SK-N-SH (cell line): ENCODE measurements at regions not wholly inside any gene's neighbourhood (a gene's known extent, or its start where the extent isn't known, plus 50 kb on each side); places are given as distances from the start of the nearest gene placed in this dataset.

ENCODE experiments used
- CTCF ChIA-PET: fragments of 300-600, 350-600 bp; formaldehyde crosslinking; extraction: SDS; loops from one replicate; lab custom pipeline; 2021; lab: Yijun Ruan, JAX
- POLR2A ChIA-PET: fragments of 350-600 bp; sonication (Branson Sonifier 250); formaldehyde crosslinking; extraction: SDS; loops from one replicate; lab custom pipeline; 2020; ENCODE audit warnings: antibody characterized with exemption, inconsistent platforms; lab: Yijun Ruan, JAX
- DNase-seq: peaks from one replicate; pipeline ENCODE4 v3.0.0; 2012
- H2AFZ ChIP-seq: fragments of 200-600 bp; sonication (generic); 2 replicates; pipeline ENCODE4 v1.8.1; 2016; ENCODE audit warnings: antibody characterized with exemption, mild to moderate bottlenecking, low read depth
- H3F3A ChIP-seq: fragments of 200-600 bp; sonication (generic); replicated peaks from 2 replicates; pipeline ENCODE3; 2016; ENCODE audit warnings: antibody characterized with exemption, mild to moderate bottlenecking; ENCODE audit not compliant: insufficient read depth
- H3K27ac ChIP-seq, 2 experiments: fragments of 200-500 bp in 1 of 2; fragments of 200-600 bp in 1 of 2; sonication (Bioruptor generic) in 1 of 2; sonication (generic), shearing (Covaris generic) in 1 of 2; 2 replicates each; pipeline versions ENCODE4 v1.5.1 to v1.6.1; 2014 to 2016; ENCODE audit warnings: low read depth in 2 of 2, inconsistent platforms in 1 of 2, low read length in 1 of 2, mild to moderate bottlenecking in 1 of 2, mixed read lengths in 1 of 2
- H3K27me3 ChIP-seq: fragments of 200-600 bp; sonication (generic), shearing (Covaris generic); 2 replicates; pipeline ENCODE4 v1.6.1; 2016; ENCODE audit warnings: mixed run types; ENCODE audit not compliant: insufficient read depth
- H3K36me3 ChIP-seq, 2 experiments: fragments of 200-500 bp in 1 of 2; fragments of 200-600 bp in 1 of 2; sonication (Bioruptor generic) in 1 of 2; sonication (generic) in 1 of 2; replicated peaks in 1 of 2; 2 replicates each; pipeline versions ENCODE3 to v1.5.1; 2014 to 2016; ENCODE audit warnings: low read length in 1 of 2, mild to moderate bottlenecking in 1 of 2; ENCODE audit not compliant: insufficient read depth in 2 of 2, control insufficient read depth in 1 of 2
- H3K4me1 ChIP-seq, 2 experiments: fragments of 200-500 bp in 1 of 2; fragments of 200-600 bp in 1 of 2; sonication (Bioruptor generic) in 1 of 2; sonication (generic), shearing (Covaris generic) in 1 of 2; 2 replicates each; pipeline versions ENCODE4 v1.5.1 to v1.6.1; 2014 to 2016; ENCODE audit warnings: low read depth in 1 of 2, low read length in 1 of 2, mixed run types in 1 of 2; ENCODE audit not compliant: insufficient read depth in 2 of 2, control insufficient read depth in 1 of 2
- H3K4me2 ChIP-seq: fragments of 200-600 bp; sonication (generic), shearing (Covaris generic); 2 replicates; pipeline ENCODE4 v1.6.1; 2017; ENCODE audit warnings: mixed run types
- H3K4me3 ChIP-seq, 2 experiments: fragments of 200-500 bp in 1 of 2; fragments of 200-600 bp in 1 of 2; sonication (Bioruptor generic) in 1 of 2; sonication (generic), shearing (Covaris generic) in 1 of 2; 2 replicates each; pipeline versions ENCODE4 v1.5.1 to v1.8.1; 2014 to 2016; ENCODE audit warnings: low read depth in 2 of 2, inconsistent platforms in 1 of 2, low read length in 1 of 2, mild to moderate bottlenecking in 1 of 2, mixed read lengths in 1 of 2, moderate library complexity in 1 of 2
- H3K79me2 ChIP-seq: fragments of 200-600 bp; sonication (generic); 2 replicates; pipeline ENCODE4 v1.8.1; 2017; ENCODE audit warnings: mild to moderate bottlenecking; ENCODE audit not compliant: insufficient read depth
- H3K9ac ChIP-seq: fragments of 200-600 bp; sonication (generic); 2 replicates; pipeline ENCODE4 v1.6.1; 2017; ENCODE audit warnings: mixed run types
- H3K9me2 ChIP-seq: fragments of 200-600 bp; sonication (generic); 2 replicates; pipeline ENCODE4 v1.6.1; 2017; ENCODE audit warnings: mixed run types
- H3K9me3 ChIP-seq: fragments of 200-600 bp; sonication (generic); 2 replicates; pipeline ENCODE4 v1.6.1; 2017; ENCODE audit warnings: mixed run types, mild to moderate bottlenecking, moderate library complexity
- H4K20me1 ChIP-seq: fragments of 200-600 bp; sonication (generic); 2 replicates; pipeline ENCODE4 v1.6.1; 2017; ENCODE audit warnings: mild to moderate bottlenecking, mixed run types; ENCODE audit not compliant: insufficient read depth
- FOXJ3 ChIP-seq: sonication (generic); formaldehyde crosslinking; IDR thresholded peaks from 2 replicates; pipeline ENCODE4 v1.5.1; 2020; ENCODE audit warnings: mild to moderate bottlenecking, missing genetic modification reagents
- GABPA ChIP-seq: IDR thresholded peaks from 2 replicates; pipeline ENCODE4 v1.4.0; 2012; ENCODE audit warnings: low read depth, mild to moderate bottlenecking
- IRF3 ChIP-seq: fragments of 150-350 bp; IDR thresholded peaks from 2 replicates; pipeline ENCODE4 v1.6.1; 2016; ENCODE audit warnings: mild to moderate bottlenecking, low read depth, low read length
- JUND ChIP-seq: IDR thresholded peaks from 2 replicates; pipeline ENCODE4 v1.4.0; 2012
- MAX ChIP-seq: IDR thresholded peaks from 2 replicates; pipeline ENCODE4 v1.4.0; 2012; ENCODE audit warnings: low read depth
- MEF2A ChIP-seq: IDR thresholded peaks from 2 replicates; pipeline ENCODE4 v1.4.0; 2012; ENCODE audit warnings: low read depth, borderline replicate concordance
- PBX3 ChIP-seq: IDR thresholded peaks from 2 replicates; pipeline ENCODE4; 2012
- RXRA ChIP-seq: IDR thresholded peaks from 2 replicates; pipeline ENCODE4 v1.4.0; 2012; ENCODE audit warnings: low read depth, mild to moderate bottlenecking, borderline replicate concordance
- SIN3A ChIP-seq: IDR thresholded peaks from 2 replicates; pipeline ENCODE4 v1.6.1; 2012; ENCODE audit warnings: low read depth, mild to moderate bottlenecking, low read length, moderate library complexity, borderline replicate concordance
- SMC3 ChIP-seq: IDR thresholded peaks from 2 replicates; pipeline ENCODE4 v1.6.1; 2012; ENCODE audit warnings: low read depth, low read length, improper control_type of control experiment
- TCF12 ChIP-seq: IDR thresholded peaks from 2 replicates; pipeline ENCODE4 v1.4.0; 2012
- TEAD4 ChIP-seq: IDR thresholded peaks from 2 replicates; pipeline ENCODE4 v1.4.0; 2012; ENCODE audit warnings: mild to moderate bottlenecking, borderline replicate concordance; ENCODE audit not compliant: insufficient read depth
- USF2 ChIP-seq: fragments of 150-350 bp; IDR thresholded peaks from 2 replicates; pipeline ENCODE4 v1.6.1; 2017; ENCODE audit warnings: antibody characterized with exemption, low read length, low read depth, borderline replicate concordance
- YY1 ChIP-seq: IDR thresholded peaks from 2 replicates; pipeline ENCODE4 v1.4.0; 2012; ENCODE audit warnings: low read depth, mild to moderate bottlenecking
- WGBS: methylation state at CpG from one replicate; pipeline ENCODE4 v1.1.6; 2017; ENCODE audit warnings: low lambda C conversion rate; 5-methylcytosine and 5-hydroxymethylcytosine counted together
- TF ChIP-seq, protein P1 (sequence below): IDR thresholded peaks from 2 replicates; pipeline ENCODE4 v1.4.0; 2012; ENCODE audit warnings: low read depth, borderline replicate concordance

- no peaks in the 10 kb centered on the region; the same call in 1 of the 2 replicates for H3K27me3 ChIP-seq
- DNase-seq, result no peak
- peaks cover 0 to 3% of the 10 kb centered on the region in 2 experiments; a peak in 1 of 4 replicates for H3K4me1 ChIP-seq
- H3K27ac ChIP-seq, result no peak overlapping the region
- ChIA-PET POLR2A (no interaction called here), CTCF (interaction anchor here (15.7 kb wide), 1 partner anchor 93 kb away, joined by 496 read pairs; no protein-coding TSS in a partner anchor)
- no peaks in the 10 kb centered on the region for H3K9me3 ChIP-seq
- H3K79me2 ChIP-seq, result no peaks in the 10 kb centered on the region
- no peak overlapping the region for H2AFZ ChIP-seq
- H3K36me3 ChIP-seq, result no peaks in the 10 kb centered on the region
- H3F3A ChIP-seq, result no peaks in the 10 kb centered on the region
- no peak overlapping the region for H3K4me2 ChIP-seq
- H3K9me2 ChIP-seq, result no peaks in the 10 kb centered on the region
- H3K9ac ChIP-seq, result no peak overlapping the region
- H3K4me3 ChIP-seq, result no peak overlapping the region
- WGBS, result 73% methylated on average over 6 of the region's 6 CpGs
- H4K20me1 ChIP-seq, result no peaks in the 10 kb centered on the region
- TF ChIP-seq FOXJ3 (CRISPR knock-in tag) (no peak), PBX3 (no peak), JUND (no peak), TCF12 (no peak), GABPA (no peak), RXRA (no peak), YY1 (no peak), SIN3A (no peak), SMC3 (no peak), MEF2A (no peak), TEAD4 (no peak), IRF3 (no peak), USF2 (no peak), MAX (no peak)
- TF ChIP-seq, protein P1, sequence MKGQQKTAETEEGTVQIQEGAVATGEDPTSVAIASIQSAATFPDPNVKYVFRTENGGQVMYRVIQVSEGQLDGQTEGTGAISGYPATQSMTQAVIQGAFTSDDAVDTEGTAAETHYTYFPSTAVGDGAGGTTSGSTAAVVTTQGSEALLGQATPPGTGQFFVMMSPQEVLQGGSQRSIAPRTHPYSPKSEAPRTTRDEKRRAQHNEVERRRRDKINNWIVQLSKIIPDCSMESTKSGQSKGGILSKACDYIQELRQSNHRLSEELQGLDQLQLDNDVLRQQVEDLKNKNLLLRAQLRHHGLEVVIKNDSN, result no peak
Observed at GRCh38 chr9:33628865-33629410, 104.9 kb downstream of the ANKRD18B start.
